ENCODE measurements at regions not wholly inside any gene's neighbourhood (a gene's known extent, or its start where the extent isn't known, plus 50 kb on each side); places are given as distances from the start of the nearest gene placed in this dataset.

GRCh38 chr4:33873791-33874190, 2370.5 kb downstream of the ARAP2 start:
- TF ChIP-seq CTCF (conservative IDR thresholded peaks at IDR 0.05 in 1 of 2, IDR thresholded peaks at IDR 0.05 in 1 of 2; ENCODE audit: low read depth in 1 of 2, low read length in 2 of 2) = no peak
- TF ChIP-seq EZH2 (IDR thresholded peaks at IDR 0.05; ENCODE audit: low read length, missing control alignments) = no peak

Data from fibroblast of lung (primary cell).